ENCODE measurements at regions not wholly inside any gene's neighbourhood (a gene's known extent, or its start where the extent isn't known, plus 50 kb on each side); places are given as distances from the start of the nearest gene placed in this dataset.

DNA sequence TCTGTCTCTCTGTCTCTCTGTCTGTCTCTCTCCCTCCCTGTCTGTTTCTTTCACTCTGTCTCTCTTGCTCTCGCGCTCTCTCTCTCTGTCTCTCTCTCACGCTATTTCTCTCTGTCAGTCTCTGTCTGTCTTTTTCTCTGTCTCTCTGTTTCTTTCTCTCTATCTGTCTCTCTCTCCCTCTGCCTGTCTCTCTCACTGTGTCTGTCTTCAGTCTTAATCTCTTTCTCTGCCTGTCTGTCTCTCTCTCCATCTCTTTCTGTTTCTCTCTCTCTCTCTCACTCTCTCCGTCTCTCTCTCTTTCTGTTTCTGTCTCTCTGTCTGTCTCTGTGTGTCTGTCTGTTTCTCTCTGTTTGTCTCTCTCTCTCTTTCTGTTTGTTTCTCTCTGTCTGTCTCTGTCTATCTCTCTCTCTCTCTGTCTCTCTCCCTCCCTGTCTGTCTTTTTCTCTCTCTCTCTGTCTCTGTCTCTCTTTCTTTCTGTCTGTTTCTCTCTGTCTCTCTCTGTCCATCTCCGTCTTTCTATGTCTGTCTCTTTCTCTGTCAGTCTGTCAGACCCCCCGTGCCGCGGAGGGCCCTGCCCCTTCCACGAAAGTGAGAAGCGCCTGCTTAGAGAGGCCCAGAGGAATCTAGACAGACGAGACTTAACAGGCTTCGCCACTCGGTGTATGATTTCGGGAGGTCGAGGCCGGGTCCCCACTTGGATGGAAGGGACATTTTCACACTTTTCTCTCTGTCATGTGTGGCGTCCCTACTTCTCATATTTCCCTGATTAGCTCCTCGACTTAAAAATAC, 346.3 kb upstream of the DEFB115 start:
- TF ChIP-seq POLR2A (IDR thresholded peaks at IDR 0.05): no peak
- TF ChIP-seq, protein P1, sequence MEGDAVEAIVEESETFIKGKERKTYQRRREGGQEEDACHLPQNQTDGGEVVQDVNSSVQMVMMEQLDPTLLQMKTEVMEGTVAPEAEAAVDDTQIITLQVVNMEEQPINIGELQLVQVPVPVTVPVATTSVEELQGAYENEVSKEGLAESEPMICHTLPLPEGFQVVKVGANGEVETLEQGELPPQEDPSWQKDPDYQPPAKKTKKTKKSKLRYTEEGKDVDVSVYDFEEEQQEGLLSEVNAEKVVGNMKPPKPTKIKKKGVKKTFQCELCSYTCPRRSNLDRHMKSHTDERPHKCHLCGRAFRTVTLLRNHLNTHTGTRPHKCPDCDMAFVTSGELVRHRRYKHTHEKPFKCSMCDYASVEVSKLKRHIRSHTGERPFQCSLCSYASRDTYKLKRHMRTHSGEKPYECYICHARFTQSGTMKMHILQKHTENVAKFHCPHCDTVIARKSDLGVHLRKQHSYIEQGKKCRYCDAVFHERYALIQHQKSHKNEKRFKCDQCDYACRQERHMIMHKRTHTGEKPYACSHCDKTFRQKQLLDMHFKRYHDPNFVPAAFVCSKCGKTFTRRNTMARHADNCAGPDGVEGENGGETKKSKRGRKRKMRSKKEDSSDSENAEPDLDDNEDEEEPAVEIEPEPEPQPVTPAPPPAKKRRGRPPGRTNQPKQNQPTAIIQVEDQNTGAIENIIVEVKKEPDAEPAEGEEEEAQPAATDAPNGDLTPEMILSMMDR (IDR thresholded peaks at IDR 0.05): no peak

Data from tibial nerve (tissue), 3 donors.